GM12873 (cell line): ENCODE measurements at regions not wholly inside any gene's neighbourhood (a gene's known extent, or its start where the extent isn't known, plus 50 kb on each side); places are given as distances from the start of the nearest gene placed in this dataset.

ENCODE experiments used
- CTCF ChIP-seq: IDR thresholded peaks from 2 replicates; pipeline ENCODE4 v1.5.1; 2012; ENCODE audit warnings: low read depth, mild to moderate bottlenecking, moderate library complexity, low read length, control low read depth; ENCODE audit not compliant: insufficient read depth; ENCODE audit errors: missing control alignments

GRCh38 chr22:48333816-48334735 lies 1493.6 kb downstream of the BRD1 start:
- no peak for TF ChIP-seq CTCF

- TF ChIP-seq CTCF, result no peak
These were observed 1494.3 kb downstream of the BRD1 start for GRCh38 chr22:48333323-48333763.

GRCh38 chr22:48332438-48333322 lies 1495.0 kb downstream of the BRD1 start:
- no peak for TF ChIP-seq CTCF

GRCh38 chr22:48331691-48332220 lies 1495.9 kb downstream of the BRD1 start:
- TF ChIP-seq CTCF, result no peak

DNA sequence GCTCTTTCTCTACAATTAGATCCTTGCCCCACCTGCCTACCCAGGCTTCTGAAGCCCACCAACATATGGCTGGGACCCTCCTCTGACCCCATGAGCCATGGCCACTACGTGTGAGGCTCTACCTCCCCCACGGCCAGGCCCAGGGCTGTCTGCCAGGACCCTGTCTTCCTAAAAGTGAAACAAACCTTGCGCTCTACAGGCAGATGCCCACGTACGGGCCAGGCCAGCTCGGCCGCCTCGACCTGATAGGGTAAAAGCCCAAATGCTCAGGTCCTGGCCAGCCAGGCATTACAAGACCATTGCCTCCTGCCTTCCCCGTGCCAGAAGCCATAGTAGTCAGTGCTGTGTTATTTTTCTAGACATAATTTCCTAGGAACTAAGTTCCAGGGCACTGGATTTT lies 1496.4 kb downstream of the BRD1 start:
- no peak for TF ChIP-seq CTCF

GRCh38 chr22:48327721-48328120 lies 1500.0 kb downstream of the BRD1 start:
- TF ChIP-seq CTCF, result no peak

- TF ChIP-seq CTCF, result no peak
These were observed 1503.9 kb downstream of the BRD1 start for GRCh38 chr22:48323746-48324145.
